Neural cell (in vitro differentiated cells): ENCODE measurements at regions not wholly inside any gene's neighbourhood (a gene's known extent, or its start where the extent isn't known, plus 50 kb on each side); places are given as distances from the start of the nearest gene placed in this dataset.

Experiments used
- H2AFZ ChIP-seq: fragments of 200-600, 300-800 bp; sonication (generic), shearing (Covaris generic); 2 replicates; pipeline ENCODE4 v1.6.0; 2014; ENCODE audit warnings: low read depth, mild to moderate bottlenecking, antibody characterized with exemption, low read length, moderate library complexity
- H3F3A ChIP-seq: fragments of 200-600 bp; shearing (Covaris generic); 2 replicates; pipeline ENCODE4 v1.6.1; 2016; ENCODE audit warnings: mild to moderate bottlenecking, moderate library complexity, mixed read lengths, antibody characterized with exemption, low read length; ENCODE audit not compliant: insufficient read depth, poor library complexity, severe bottlenecking
- H3K27ac ChIP-seq: fragments of 200-600, 300-800 bp; sonication (generic), shearing (Covaris generic); 2 replicates; pipeline ENCODE4 v1.5.1; 2014; ENCODE audit warnings: mild to moderate bottlenecking, low read length, moderate library complexity
- H3K27me3 ChIP-seq: fragments of 300-800, 200-600 bp; sonication (generic), shearing (Covaris generic); 2 replicates; pipeline ENCODE4 v1.6.0; 2014; ENCODE audit warnings: mild to moderate bottlenecking, low read depth, low read length, moderate library complexity; ENCODE audit not compliant: insufficient read depth
- H3K36me3 ChIP-seq: fragments of 300-800, 200-600 bp; sonication (generic), shearing (Covaris generic); 2 replicates; pipeline ENCODE4 v1.5.1; 2014; ENCODE audit warnings: mild to moderate bottlenecking, antibody characterized with exemption, low read length, moderate library complexity; ENCODE audit not compliant: insufficient read depth
- H3K4me2 ChIP-seq: fragments of 300-800, 200-600 bp; sonication (generic), shearing (Covaris generic); 2 replicates; pipeline ENCODE4 v1.6.0; 2014; ENCODE audit warnings: mild to moderate bottlenecking, low read length
- H3K4me3 ChIP-seq: fragments of 300-800, 200-600 bp; sonication (generic), shearing (Covaris generic); 2 replicates; pipeline ENCODE4 v1.5.1; 2014; ENCODE audit warnings: mild to moderate bottlenecking, low read length, moderate library complexity
- H3K79me2 ChIP-seq: fragments of 200-600 bp; shearing (Covaris generic); replicated peaks from 2 replicates; pipeline ENCODE4 v1.6.0; 2014; ENCODE audit warnings: mild to moderate bottlenecking, low read length, moderate library complexity; ENCODE audit not compliant: insufficient read depth
- H3K9ac ChIP-seq: fragments of 300-800, 200-600 bp; sonication (generic), shearing (Covaris generic); 2 replicates; pipeline ENCODE4 v1.6.1; 2016; ENCODE audit warnings: mild to moderate bottlenecking, low read length, mixed read lengths
- H3K9me2 ChIP-seq: fragments of 200-600 bp; shearing (Covaris generic); 2 replicates; pipeline ENCODE4 v1.6.1; 2016; ENCODE audit warnings: mild to moderate bottlenecking, low read length, mixed read lengths; ENCODE audit not compliant: insufficient read depth
- H3K9me3 ChIP-seq: fragments of 200-600, 300-800 bp; sonication (generic), shearing (Covaris generic); 2 replicates; pipeline ENCODE4 v1.6.1; 2016; ENCODE audit warnings: mild to moderate bottlenecking, mixed run types, low read length, moderate library complexity, mixed read lengths
- H4K20me1 ChIP-seq: fragments of 200-600 bp; shearing (Covaris generic); 2 replicates; pipeline ENCODE4 v1.6.1; 2016; ENCODE audit warnings: mild to moderate bottlenecking, mixed run types; ENCODE audit not compliant: insufficient read depth
- EP300 ChIP-seq: fragments of 450-650 bp; conservative IDR thresholded peaks from 2 replicates; pipeline ENCODE4 v1.6.1; 2014; ENCODE audit warnings: antibody characterized with exemption, mild to moderate bottlenecking, moderate library complexity; ENCODE audit not compliant: poor library complexity, severe bottlenecking
- EZH2 ChIP-seq: fragments of 200-600, 300-800 bp; shearing (Covaris generic), sonication (generic); IDR thresholded peaks from 2 replicates; pipeline ENCODE4 v1.6.1; 2014; ENCODE audit warnings: antibody characterized with exemption, low read length, borderline replicate concordance, mild to moderate bottlenecking; ENCODE audit not compliant: insufficient read depth, poor library complexity, severe bottlenecking
- MXI1 ChIP-seq: fragments of 450-650 bp; conservative IDR thresholded peaks from 2 replicates; pipeline ENCODE4 v1.6.1; 2014; ENCODE audit warnings: antibody characterized with exemption, mild to moderate bottlenecking; ENCODE audit not compliant: poor library complexity, severe bottlenecking
- POLR2AphosphoS5 ChIP-seq: IDR thresholded peaks from 2 replicates; pipeline ENCODE4 v1.6.1; 2012
- RAD21 ChIP-seq: fragments of 450-650 bp; conservative IDR thresholded peaks from 2 replicates; pipeline ENCODE4 v1.6.1; 2014; ENCODE audit warnings: antibody characterized with exemption, mild to moderate bottlenecking, moderate library complexity
- SMC3 ChIP-seq: fragments of 450-650 bp; conservative IDR thresholded peaks from 2 replicates; pipeline ENCODE4 v1.6.1; 2014; ENCODE audit warnings: antibody characterized with exemption, mild to moderate bottlenecking, moderate library complexity; ENCODE audit not compliant: poor library complexity
- TAF1 ChIP-seq: IDR thresholded peaks from 2 replicates; pipeline ENCODE4 v1.6.1; 2012; ENCODE audit warnings: low read depth
- TF ChIP-seq, protein P1 (sequence below): fragments of 450-650 bp; IDR thresholded peaks from 2 replicates; pipeline ENCODE4 v1.5.1; 2014; ENCODE audit warnings: antibody characterized with exemption, mild to moderate bottlenecking, moderate library complexity; ENCODE audit not compliant: poor library complexity, severe bottlenecking
- TF ChIP-seq, protein P2 (sequence below): IDR thresholded peaks from 2 replicates; pipeline ENCODE4 v1.6.1; 2012; ENCODE audit warnings: borderline replicate concordance

DNA sequence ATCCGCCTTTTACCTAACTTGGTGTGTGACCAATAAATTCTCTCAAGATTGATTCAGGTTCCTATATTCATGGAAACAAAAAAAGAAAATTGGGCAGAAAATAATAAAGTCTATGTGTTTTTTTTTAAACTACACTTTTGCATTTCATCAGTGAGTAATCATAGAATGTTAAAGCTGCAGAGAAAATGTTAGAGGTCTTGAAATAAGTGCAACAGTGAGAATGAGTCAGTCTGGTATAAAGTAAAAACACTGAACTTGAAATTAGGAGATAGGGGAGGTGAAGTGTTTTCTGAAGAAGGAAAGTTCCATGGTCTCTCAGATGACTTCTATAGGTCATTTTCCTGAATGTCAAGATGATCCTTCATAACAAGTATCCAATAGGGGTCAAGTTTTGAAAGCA is 202.6 kb upstream of the NRP1 start:
- H3F3A ChIP-seq, result no peaks in the 10 kb centered on the region
- H3K9me2 ChIP-seq, result no peaks in the 10 kb centered on the region
- no peaks in the 10 kb centered on the region for H3K36me3 ChIP-seq
- H3K4me2 ChIP-seq, result no peak overlapping the region
- H3K9me3 ChIP-seq, result no peaks in the 10 kb centered on the region
- H3K9ac ChIP-seq, result no peak overlapping the region
- H3K4me3 ChIP-seq, result no peak overlapping the region
- H4K20me1 ChIP-seq, result no peaks in the 10 kb centered on the region
- H3K27me3 ChIP-seq, result no peaks in the 10 kb centered on the region
- TF ChIP-seq MXI1, result no peak
- TF ChIP-seq, protein P1, sequence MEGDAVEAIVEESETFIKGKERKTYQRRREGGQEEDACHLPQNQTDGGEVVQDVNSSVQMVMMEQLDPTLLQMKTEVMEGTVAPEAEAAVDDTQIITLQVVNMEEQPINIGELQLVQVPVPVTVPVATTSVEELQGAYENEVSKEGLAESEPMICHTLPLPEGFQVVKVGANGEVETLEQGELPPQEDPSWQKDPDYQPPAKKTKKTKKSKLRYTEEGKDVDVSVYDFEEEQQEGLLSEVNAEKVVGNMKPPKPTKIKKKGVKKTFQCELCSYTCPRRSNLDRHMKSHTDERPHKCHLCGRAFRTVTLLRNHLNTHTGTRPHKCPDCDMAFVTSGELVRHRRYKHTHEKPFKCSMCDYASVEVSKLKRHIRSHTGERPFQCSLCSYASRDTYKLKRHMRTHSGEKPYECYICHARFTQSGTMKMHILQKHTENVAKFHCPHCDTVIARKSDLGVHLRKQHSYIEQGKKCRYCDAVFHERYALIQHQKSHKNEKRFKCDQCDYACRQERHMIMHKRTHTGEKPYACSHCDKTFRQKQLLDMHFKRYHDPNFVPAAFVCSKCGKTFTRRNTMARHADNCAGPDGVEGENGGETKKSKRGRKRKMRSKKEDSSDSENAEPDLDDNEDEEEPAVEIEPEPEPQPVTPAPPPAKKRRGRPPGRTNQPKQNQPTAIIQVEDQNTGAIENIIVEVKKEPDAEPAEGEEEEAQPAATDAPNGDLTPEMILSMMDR, result no peak
- no peak for TF ChIP-seq TAF1
- TF ChIP-seq EP300, result no peak
- TF ChIP-seq RAD21, result no peak
- TF ChIP-seq SMC3, result no peak
- TF ChIP-seq EZH2, result no peak
- no peak for TF ChIP-seq POLR2AphosphoS5
- H3K79me2 ChIP-seq, result no peaks in the 10 kb centered on the region
- no peak overlapping the region for H2AFZ ChIP-seq
- H3K27ac ChIP-seq, result no peak overlapping the region

DNA sequence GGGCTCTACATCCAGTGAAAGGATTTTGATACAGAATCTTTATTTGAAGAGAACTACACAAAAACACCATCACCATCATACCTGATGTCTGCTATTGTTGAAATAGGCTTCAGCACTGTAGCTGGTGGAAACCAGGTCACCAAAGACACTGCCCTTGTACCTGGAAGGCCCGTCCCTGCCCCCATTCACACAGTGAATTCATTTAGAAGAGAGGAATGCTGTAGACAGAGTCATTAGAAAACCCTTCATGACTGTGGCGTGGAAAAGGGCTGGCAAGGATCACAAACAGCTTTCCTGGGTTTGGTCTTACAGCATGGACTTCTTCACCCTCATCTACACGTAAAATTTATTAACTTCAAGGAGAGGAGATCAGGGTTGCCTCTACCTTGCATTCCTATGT is 202.0 kb upstream of the NRP1 start:
- H3K9ac ChIP-seq, result no peak overlapping the region
- no peak overlapping the region for H3K4me3 ChIP-seq
- no peak overlapping the region for H3K4me2 ChIP-seq
- no peak overlapping the region for H2AFZ ChIP-seq
- H3K27me3 ChIP-seq, result no peaks in the 10 kb centered on the region
- H3K27ac ChIP-seq, result no peak overlapping the region
- no peaks in the 10 kb centered on the region for H3K9me3 ChIP-seq
- no peaks in the 10 kb centered on the region for H3K79me2 ChIP-seq
- TF ChIP-seq EP300 (no peak), SMC3 (no peak), EZH2 (no peak), RAD21 (no peak), POLR2AphosphoS5 (no peak), MXI1 (no peak), TAF1 (no peak)
- TF ChIP-seq, protein P2, sequence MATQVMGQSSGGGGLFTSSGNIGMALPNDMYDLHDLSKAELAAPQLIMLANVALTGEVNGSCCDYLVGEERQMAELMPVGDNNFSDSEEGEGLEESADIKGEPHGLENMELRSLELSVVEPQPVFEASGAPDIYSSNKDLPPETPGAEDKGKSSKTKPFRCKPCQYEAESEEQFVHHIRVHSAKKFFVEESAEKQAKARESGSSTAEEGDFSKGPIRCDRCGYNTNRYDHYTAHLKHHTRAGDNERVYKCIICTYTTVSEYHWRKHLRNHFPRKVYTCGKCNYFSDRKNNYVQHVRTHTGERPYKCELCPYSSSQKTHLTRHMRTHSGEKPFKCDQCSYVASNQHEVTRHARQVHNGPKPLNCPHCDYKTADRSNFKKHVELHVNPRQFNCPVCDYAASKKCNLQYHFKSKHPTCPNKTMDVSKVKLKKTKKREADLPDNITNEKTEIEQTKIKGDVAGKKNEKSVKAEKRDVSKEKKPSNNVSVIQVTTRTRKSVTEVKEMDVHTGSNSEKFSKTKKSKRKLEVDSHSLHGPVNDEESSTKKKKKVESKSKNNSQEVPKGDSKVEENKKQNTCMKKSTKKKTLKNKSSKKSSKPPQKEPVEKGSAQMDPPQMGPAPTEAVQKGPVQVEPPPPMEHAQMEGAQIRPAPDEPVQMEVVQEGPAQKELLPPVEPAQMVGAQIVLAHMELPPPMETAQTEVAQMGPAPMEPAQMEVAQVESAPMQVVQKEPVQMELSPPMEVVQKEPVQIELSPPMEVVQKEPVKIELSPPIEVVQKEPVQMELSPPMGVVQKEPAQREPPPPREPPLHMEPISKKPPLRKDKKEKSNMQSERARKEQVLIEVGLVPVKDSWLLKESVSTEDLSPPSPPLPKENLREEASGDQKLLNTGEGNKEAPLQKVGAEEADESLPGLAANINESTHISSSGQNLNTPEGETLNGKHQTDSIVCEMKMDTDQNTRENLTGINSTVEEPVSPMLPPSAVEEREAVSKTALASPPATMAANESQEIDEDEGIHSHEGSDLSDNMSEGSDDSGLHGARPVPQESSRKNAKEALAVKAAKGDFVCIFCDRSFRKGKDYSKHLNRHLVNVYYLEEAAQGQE, result no peak
- TF ChIP-seq, protein P1, result no peak
- no peaks in the 10 kb centered on the region for H3F3A ChIP-seq
- H3K36me3 ChIP-seq, result no peaks in the 10 kb centered on the region
- no peaks in the 10 kb centered on the region for H3K9me2 ChIP-seq
- H4K20me1 ChIP-seq, result no peaks in the 10 kb centered on the region
